Activated CD4-positive, alpha-beta T cell treated with anti-CD3 and anti-CD28 coated beads for 1 hour (primary cell): ENCODE measurements at regions not wholly inside any gene's neighbourhood (a gene's known extent, or its start where the extent isn't known, plus 50 kb on each side); places are given as distances from the start of the nearest gene placed in this dataset.
"Not testable (repeated sequence)": the region's sequence is repeated elsewhere in the genome, so short reads cannot be mapped to it uniquely, and the experiment has no call there.

Experiments
- DNase-seq: peaks from one replicate; pipeline ENCODE4 v3.0.0-alpha.2; 2020

- DNase-seq: no peak
Measured at GRCh38 chr2:16090650-16091575, 150.6 kb downstream of the MYCN start.

- DNase-seq: not testable (repeated sequence)
Measured at GRCh38 chr2:16089491-16089890, 149.1 kb downstream of the MYCN start.

GRCh38 chr2:16088802-16089112, 148.4 kb downstream of the MYCN start:
- no peak for DNase-seq

- DNase-seq: no peak
Measured at GRCh38 chr2:16088035-16088801, 147.9 kb downstream of the MYCN start.

GRCh38 chr2:16086136-16086535, 145.8 kb downstream of the MYCN start:
- DNase-seq: not testable (repeated sequence)

GRCh38 chr2:16085073-16085472, 144.7 kb downstream of the MYCN start:
- no peak for DNase-seq

GRCh38 chr2:16084274-16084673, 143.9 kb downstream of the MYCN start:
- DNase-seq: no peak

GRCh38 chr2:16082276-16082675, 141.9 kb downstream of the MYCN start:
- DNase-seq: no peak

- no peak for DNase-seq
Measured at GRCh38 chr2:16081316-16082200, 141.2 kb downstream of the MYCN start.

- no peak for DNase-seq
Measured at GRCh38 chr2:16080516-16080915, 140.2 kb downstream of the MYCN start.

- DNase-seq: no peak
Measured at GRCh38 chr2:16080071-16080470, 139.7 kb downstream of the MYCN start.

GRCh38 chr2:16079637-16080036, 139.3 kb downstream of the MYCN start:
- no peak for DNase-seq

GRCh38 chr2:16077601-16078000, 137.3 kb downstream of the MYCN start:
- no peak for DNase-seq

GRCh38 chr2:16076911-16077310, 136.6 kb downstream of the MYCN start:
- DNase-seq: no peak

- DNase-seq: no peak
Measured at GRCh38 chr2:16075045-16076012, 135.0 kb downstream of the MYCN start.

- DNase-seq: no peak
Measured at GRCh38 chr2:16073921-16074425, 133.6 kb downstream of the MYCN start.

- DNase-seq: no peak
Measured at GRCh38 chr2:16073471-16073870, 133.1 kb downstream of the MYCN start.

- no peak for DNase-seq
Measured at GRCh38 chr2:16072638-16073290, 132.4 kb downstream of the MYCN start.

GRCh38 chr2:16071865-16072637, 131.7 kb downstream of the MYCN start:
- no peak for DNase-seq
